Fibroblast of lung (primary cell): ENCODE measurements at regions not wholly inside any gene's neighbourhood (a gene's known extent, or its start where the extent isn't known, plus 50 kb on each side); places are given as distances from the start of the nearest gene placed in this dataset.

Experiments used
- EZH2 ChIP-seq: IDR thresholded peaks from 2 replicates; pipeline ENCODE4 v1.5.1; 2012; ENCODE audit warnings: low read length, control low read depth, mild to moderate bottlenecking; ENCODE audit errors: missing control alignments
- TF ChIP-seq, protein P1 (sequence below), 2 donors: IDR thresholded peaks in 1 of 2; conservative IDR thresholded peaks in 1 of 2; 1 replicate in 1 of 2; 2 replicates in 1 of 2; pipeline ENCODE4 v1.5.1; 2011 to 2012; ENCODE audit warnings: low read length in 2 of 2, control low read depth in 1 of 2, inconsistent platforms in 1 of 2, low read depth in 1 of 2, mild to moderate bottlenecking in 1 of 2

DNA sequence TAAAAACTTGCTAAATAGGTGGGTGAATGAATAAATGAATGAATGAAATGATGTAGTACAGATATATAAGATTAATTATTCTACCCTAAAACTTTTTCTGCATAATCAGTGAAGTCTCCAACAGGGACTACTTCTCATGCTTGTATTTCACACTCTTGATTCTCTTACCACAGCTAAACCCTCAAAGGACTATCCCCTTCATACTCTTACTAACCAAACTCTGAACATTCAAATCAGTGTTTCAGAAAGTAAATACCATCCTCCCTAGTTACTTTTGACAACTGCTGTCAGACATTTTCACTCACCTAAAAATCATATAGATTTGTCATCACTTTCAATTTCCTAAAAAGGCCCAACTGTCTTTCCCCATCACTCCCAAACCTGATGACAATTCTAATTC, 234.3 kb upstream of the HHIP start:
- TF ChIP-seq, protein P1, sequence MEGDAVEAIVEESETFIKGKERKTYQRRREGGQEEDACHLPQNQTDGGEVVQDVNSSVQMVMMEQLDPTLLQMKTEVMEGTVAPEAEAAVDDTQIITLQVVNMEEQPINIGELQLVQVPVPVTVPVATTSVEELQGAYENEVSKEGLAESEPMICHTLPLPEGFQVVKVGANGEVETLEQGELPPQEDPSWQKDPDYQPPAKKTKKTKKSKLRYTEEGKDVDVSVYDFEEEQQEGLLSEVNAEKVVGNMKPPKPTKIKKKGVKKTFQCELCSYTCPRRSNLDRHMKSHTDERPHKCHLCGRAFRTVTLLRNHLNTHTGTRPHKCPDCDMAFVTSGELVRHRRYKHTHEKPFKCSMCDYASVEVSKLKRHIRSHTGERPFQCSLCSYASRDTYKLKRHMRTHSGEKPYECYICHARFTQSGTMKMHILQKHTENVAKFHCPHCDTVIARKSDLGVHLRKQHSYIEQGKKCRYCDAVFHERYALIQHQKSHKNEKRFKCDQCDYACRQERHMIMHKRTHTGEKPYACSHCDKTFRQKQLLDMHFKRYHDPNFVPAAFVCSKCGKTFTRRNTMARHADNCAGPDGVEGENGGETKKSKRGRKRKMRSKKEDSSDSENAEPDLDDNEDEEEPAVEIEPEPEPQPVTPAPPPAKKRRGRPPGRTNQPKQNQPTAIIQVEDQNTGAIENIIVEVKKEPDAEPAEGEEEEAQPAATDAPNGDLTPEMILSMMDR (conservative IDR thresholded peaks at IDR 0.05 in 1 of 2, IDR thresholded peaks at IDR 0.05 in 1 of 2; ENCODE audit: low read depth in 1 of 2, low read length in 2 of 2): no peak
- no peak for TF ChIP-seq EZH2
